B cell (primary cell): ENCODE measurements at regions not wholly inside any gene's neighbourhood (a gene's known extent, or its start where the extent isn't known, plus 50 kb on each side); places are given as distances from the start of the nearest gene placed in this dataset.

ENCODE experiments used
- CTCF ChIP-seq: fragments of 200-600 bp; IDR thresholded peaks from one replicate; pipeline ENCODE4 v1.8.0; 2022; ENCODE audit warnings: antibody characterized with exemption, mild to moderate bottlenecking
- EZH2 ChIP-seq: IDR thresholded peaks from 2 replicates; pipeline ENCODE4 v1.6.1; 2012; ENCODE audit warnings: borderline replicate concordance, low read depth, mild to moderate bottlenecking, moderate library complexity, low read length; ENCODE audit not compliant: insufficient read depth, poor library complexity, severe bottlenecking

GRCh38 chr6:22913612-22914011 is 344.2 kb downstream of the HDGFL1 start:
- TF ChIP-seq EZH2 (no peak), CTCF (no peak)
